Muscle layer of colon (tissue), 2 donors: ENCODE measurements at regions not wholly inside any gene's neighbourhood (a gene's known extent, or its start where the extent isn't known, plus 50 kb on each side); places are given as distances from the start of the nearest gene placed in this dataset.

Experiments
- H3K27ac ChIP-seq: one replicate; pipeline ENCODE4 v1.7.0; 2013; ENCODE audit warnings: low read depth, mild to moderate bottlenecking, low read length, moderate library complexity
- H3K27me3 ChIP-seq, 2 donors: one replicate each; pipeline ENCODE4 v1.7.0; 2013; ENCODE audit warnings: low read length in 2 of 2, mild to moderate bottlenecking in 2 of 2; ENCODE audit not compliant: insufficient read depth in 2 of 2, control insufficient read depth in 1 of 2
- H3K36me3 ChIP-seq: one replicate; pipeline ENCODE4 v1.7.0; 2013; ENCODE audit warnings: mild to moderate bottlenecking, low read length; ENCODE audit not compliant: insufficient read depth
- H3K4me1 ChIP-seq: one replicate; pipeline ENCODE4 v1.7.0; 2013; ENCODE audit warnings: mild to moderate bottlenecking, low read length; ENCODE audit not compliant: insufficient read depth
- H3K4me3 ChIP-seq, 2 donors: one replicate each; pipeline ENCODE4 v1.7.0; 2013; ENCODE audit warnings: low read length in 2 of 2, low read depth in 1 of 2, mild to moderate bottlenecking in 1 of 2, moderate library complexity in 1 of 2
- H3K9ac ChIP-seq: one replicate; pipeline ENCODE4 v1.7.0; 2013; ENCODE audit warnings: low read length
- H3K9me3 ChIP-seq: one replicate; pipeline ENCODE4 v1.7.0; 2013; ENCODE audit warnings: mild to moderate bottlenecking, low read length
- donor health status: abdominal sarcoma.
- donor health status: Adenocarcinoma of cecum.

DNA sequence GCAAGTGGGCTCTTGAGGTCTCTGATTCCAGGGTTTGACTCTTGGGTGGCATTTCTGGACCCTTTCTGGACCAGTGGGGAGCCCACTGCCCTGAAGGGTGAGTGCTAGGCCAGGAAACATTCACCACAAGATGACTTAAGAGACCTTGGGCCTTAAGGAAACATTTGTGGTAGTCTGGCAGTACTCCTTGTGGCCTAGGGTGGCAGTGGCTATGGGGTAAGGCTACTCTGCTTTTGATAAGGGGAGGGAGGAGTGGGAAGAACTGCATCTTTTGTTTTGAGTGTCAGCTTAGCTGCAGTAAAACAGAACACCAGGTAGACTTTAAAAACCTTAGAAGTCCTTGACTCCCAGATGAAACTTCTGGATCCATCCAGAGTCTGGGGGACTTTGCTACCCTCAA is 529.3 kb upstream of the LRRC7 start:
- H3K9me3 ChIP-seq = no peaks in the 10 kb centered on the region

DNA sequence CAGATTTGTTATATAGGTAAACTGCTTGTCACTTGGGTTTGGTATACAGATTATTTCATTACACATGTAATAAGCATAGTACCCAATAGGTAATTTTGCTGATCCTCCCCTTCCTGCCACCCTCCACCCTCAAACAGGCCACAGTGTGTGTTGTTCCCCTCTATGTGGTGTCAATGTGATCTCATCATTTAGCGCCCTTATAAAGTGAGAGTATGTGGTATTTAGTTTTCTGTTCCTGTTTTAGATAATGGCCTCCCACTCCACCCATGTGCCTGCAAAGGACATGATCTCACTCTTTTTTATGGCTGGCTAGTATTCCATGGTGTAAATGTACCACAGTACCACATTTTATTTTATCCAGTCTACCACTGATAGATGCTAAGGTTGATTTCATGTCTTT is 522.1 kb upstream of the LRRC7 start:
- Histone ChIP-seq H3K9me3 (no peaks in the 10 kb centered on the region), H3K27ac (no peak overlapping the region), H3K9ac (no peak overlapping the region), H3K4me1 (no peaks in the 10 kb centered on the region), H3K4me3 (no peak overlapping the region), H3K27me3 (no peaks in the 10 kb centered on the region), H3K36me3 (no peaks in the 10 kb centered on the region)

More for the DNA sequence above, 529.3 kb upstream of the LRRC7 start:
- Histone ChIP-seq H3K4me1 (no peaks in the 10 kb centered on the region), H3K36me3 (no peaks in the 10 kb centered on the region), H3K9ac (no peak overlapping the region), H3K27me3 (no peaks in the 10 kb centered on the region), H3K27ac (no peak overlapping the region), H3K4me3 (no peak overlapping the region)

DNA sequence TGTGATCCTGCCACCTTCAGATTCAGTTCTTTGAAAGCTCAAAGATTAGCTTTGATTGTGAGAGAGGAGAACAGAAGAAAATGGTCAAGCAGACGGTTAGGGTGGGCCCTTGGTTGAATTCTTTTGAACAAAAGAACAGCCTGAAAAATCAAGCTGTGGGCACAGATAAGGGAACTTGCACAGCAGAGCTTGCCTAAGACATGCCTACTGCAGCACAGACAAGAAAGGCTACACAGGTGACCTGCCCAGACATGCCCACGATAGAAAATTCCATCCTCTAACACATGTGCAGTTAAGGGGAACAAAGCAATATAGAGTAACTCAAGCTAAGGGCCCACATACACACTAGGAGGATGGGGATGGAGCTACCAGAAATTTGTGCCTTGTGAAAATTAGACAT is 512.5 kb upstream of the LRRC7 start:
- no peak overlapping the region for H3K4me3 ChIP-seq
- no peak overlapping the region for H3K27ac ChIP-seq
- no peak overlapping the region for H3K9ac ChIP-seq
- no peaks in the 10 kb centered on the region for H3K4me1 ChIP-seq
- no peaks in the 10 kb centered on the region for H3K27me3 ChIP-seq
- no peaks in the 10 kb centered on the region for H3K36me3 ChIP-seq
- H3K9me3 ChIP-seq = no peaks in the 10 kb centered on the region

DNA sequence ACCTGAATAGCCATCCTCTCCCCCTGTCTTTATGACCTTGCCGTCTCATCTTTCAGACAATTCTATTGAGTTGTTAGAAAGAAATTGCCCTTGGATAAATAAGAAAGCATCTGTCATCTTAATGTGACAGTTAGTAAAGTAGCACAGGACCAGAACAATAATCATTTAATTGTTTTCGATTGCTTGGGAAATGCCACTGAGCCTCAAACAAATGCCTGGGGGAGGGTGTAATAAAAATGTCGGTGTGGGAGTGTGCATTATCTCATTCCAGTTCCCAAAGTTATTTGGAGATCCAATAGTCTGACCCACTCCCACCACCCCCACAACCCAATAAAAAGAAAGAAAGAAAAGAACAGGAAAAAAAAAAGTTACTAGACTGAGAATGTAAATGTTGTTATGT is 509.3 kb upstream of the LRRC7 start:
- Histone ChIP-seq H3K27me3 (no peaks in the 10 kb centered on the region), H3K36me3 (no peaks in the 10 kb centered on the region), H3K4me1 (no peaks in the 10 kb centered on the region), H3K9me3 (no peaks in the 10 kb centered on the region), H3K9ac (no peak overlapping the region), H3K27ac (no peak overlapping the region), H3K4me3 (no peak overlapping the region)

DNA sequence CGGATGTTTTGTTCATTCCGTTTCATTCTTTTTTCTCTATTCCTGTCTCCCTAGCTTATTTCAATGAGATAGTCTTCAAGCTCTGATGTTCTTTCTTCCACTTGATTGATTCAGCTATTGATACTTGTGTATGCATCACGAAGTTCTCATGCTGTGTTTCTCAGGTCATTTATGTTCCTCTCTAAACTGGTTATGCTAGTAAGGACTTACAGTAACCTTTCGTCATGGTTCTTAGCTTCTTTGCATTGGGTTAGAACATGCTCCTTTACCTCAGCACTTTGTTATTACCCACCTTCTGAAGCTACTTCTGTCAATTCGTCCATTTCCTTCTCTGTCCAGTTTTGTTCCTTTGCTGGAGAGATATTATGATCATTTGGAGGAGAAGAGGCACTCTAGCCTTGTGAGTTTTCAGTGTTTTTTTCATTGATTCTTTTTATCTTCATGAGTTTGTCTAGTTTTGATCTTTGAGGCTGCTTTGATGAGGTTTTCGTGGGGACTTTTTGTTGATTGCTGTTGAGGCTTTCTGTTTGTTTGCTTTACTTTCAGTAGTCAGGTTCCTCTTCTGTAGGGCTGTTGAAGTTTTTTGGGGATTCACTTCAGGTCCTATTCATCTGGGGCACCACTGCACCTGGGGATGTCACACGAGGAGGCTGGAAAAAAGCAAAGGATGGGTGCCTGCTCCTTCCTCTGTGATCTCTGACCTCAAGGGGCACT is 496.9 kb upstream of the LRRC7 start:
- no peak overlapping the region for H3K9ac ChIP-seq
- H3K9me3 ChIP-seq = no peaks in the 10 kb centered on the region
- no peaks in the 10 kb centered on the region for H3K27me3 ChIP-seq
- no peak overlapping the region for H3K27ac ChIP-seq
- H3K4me1 ChIP-seq = no peaks in the 10 kb centered on the region
- no peak overlapping the region for H3K4me3 ChIP-seq
- no peaks in the 10 kb centered on the region for H3K36me3 ChIP-seq

DNA sequence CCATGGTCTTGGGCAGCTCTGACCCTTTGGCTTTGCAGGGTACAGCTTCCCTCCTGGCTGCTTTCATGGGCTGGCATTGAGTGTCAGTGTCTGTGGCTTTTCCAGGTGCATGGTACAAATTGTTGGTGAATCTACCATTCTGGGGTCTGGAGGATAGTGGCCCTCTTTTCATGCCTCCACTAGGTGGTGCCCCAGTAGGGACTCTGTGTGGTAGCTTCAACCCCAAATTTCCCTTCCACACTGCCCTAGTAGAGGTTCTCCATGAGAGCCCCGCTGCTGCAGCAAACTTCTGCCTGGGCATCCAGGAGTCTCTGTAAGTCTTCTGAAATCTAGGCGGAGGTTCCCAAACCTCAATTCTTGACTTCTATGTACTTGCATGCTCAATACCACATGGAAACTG is 494.5 kb upstream of the LRRC7 start:
- no peaks in the 10 kb centered on the region for H3K4me1 ChIP-seq
- no peak overlapping the region for H3K9ac ChIP-seq
- no peak overlapping the region for H3K4me3 ChIP-seq
- no peaks in the 10 kb centered on the region for H3K27me3 ChIP-seq
- no peaks in the 10 kb centered on the region for H3K9me3 ChIP-seq
- no peak overlapping the region for H3K27ac ChIP-seq
- no peaks in the 10 kb centered on the region for H3K36me3 ChIP-seq

DNA sequence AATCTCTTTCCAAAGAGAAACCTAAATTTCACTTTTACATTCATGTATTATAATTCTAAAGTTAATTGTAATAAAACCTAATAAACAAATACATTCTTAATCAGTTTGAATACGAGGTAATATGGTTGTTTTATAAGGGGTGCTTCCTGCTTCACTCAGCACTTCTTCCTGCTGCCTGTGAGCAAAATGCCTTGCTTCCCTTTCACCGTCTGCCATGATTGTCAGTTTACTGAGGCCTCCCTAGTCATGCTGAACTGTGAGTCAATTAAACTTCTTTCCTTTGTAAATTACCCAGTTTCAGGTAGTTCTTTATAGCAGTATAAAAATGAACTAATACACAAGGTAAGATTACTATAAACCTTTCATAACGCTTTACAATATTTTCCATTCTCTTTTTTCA is 491.1 kb upstream of the LRRC7 start:
- H3K36me3 ChIP-seq = no peaks in the 10 kb centered on the region
- H3K4me3 ChIP-seq = no peak overlapping the region
- H3K4me1 ChIP-seq = no peaks in the 10 kb centered on the region
- no peaks in the 10 kb centered on the region for H3K9me3 ChIP-seq
- no peaks in the 10 kb centered on the region for H3K27me3 ChIP-seq
- H3K9ac ChIP-seq = no peak overlapping the region
- no peak overlapping the region for H3K27ac ChIP-seq

DNA sequence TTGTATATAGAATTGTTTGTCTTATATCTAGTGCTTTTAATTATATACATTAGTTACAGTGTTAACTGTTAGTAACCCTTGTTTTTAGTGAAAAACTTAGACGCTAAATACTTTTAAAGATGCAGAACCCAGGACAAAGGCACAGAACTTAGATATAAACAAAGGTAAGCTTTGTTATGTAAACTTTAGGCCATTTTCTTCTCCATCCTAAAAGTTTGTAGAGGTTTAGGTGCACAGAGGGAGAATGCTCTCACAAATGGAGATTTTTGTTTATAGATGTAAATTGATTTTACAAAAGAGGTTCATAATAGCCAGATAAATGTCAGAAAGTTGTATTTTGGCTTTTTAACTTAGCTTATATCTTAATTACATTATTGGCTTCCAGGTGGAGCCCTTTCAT is 490.5 kb upstream of the LRRC7 start:
- Histone ChIP-seq H3K9me3 (no peaks in the 10 kb centered on the region), H3K4me1 (no peaks in the 10 kb centered on the region), H3K27ac (no peak overlapping the region), H3K27me3 (no peaks in the 10 kb centered on the region), H3K4me3 (no peak overlapping the region), H3K9ac (no peak overlapping the region), H3K36me3 (no peaks in the 10 kb centered on the region)

DNA sequence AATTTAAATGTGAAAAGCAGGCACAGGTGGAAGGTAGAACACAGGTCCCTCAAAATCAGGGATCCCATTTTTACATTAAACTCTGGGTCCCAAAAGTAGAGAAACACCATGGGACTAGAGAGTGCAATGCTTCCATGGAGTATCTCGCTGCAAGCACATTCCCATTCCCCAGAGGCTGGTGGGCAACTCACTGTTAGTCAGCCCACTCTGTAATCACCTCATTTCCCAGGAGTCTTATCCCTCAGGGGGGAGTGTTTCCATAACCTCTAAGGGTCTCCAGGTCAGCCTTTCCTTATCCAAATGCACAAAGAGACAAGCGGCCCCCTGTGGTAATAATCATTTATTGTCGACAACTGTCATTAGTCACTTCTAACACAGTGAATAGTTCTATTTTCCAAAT is 490.1 kb upstream of the LRRC7 start:
- no peak overlapping the region for H3K9ac ChIP-seq
- no peak overlapping the region for H3K4me3 ChIP-seq
- no peaks in the 10 kb centered on the region for H3K27me3 ChIP-seq
- no peaks in the 10 kb centered on the region for H3K36me3 ChIP-seq
- no peak overlapping the region for H3K27ac ChIP-seq
- H3K4me1 ChIP-seq = no peaks in the 10 kb centered on the region
- no peaks in the 10 kb centered on the region for H3K9me3 ChIP-seq

DNA sequence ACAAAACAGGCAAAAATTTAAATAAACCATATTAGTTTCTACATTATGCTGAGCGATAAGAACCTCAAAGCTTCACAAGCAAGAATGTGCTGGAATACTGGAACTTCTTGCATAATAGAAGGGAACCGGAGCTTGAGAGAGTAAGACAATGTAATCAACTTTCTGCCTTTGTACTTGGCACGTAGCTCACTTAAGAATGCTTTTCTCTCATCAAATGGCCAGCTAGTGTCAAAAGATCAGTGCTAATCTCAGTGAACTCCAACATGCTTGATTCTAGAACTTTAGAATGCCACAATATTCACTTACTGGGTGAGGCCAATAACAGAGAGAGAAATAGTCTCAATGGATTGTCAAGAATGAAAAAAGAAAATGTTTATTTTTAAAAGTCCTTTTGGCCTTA is 486.1 kb upstream of the LRRC7 start:
- Histone ChIP-seq H3K9me3 (no peaks in the 10 kb centered on the region), H3K9ac (no peak overlapping the region), H3K4me1 (no peaks in the 10 kb centered on the region), H3K36me3 (no peaks in the 10 kb centered on the region), H3K4me3 (no peak overlapping the region), H3K27ac (no peak overlapping the region), H3K27me3 (no peaks in the 10 kb centered on the region)

DNA sequence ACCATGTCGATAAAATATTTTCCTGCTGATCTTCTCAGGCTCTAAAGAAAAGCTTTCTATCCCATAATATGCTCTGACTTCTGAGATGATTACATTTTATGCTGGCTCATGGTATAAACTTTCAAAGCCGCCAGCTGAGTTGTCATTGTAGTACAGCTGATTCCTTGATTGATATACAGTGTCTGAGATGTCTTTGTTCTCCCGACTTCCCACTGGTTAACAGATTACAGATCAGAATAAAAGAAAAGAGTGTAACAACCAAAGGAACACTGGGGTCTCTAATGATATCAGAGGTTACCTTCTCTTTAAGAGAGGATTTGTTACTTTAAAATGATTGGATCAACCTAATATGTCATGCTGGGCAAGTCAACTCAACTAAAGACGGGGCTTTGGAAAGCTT is 485.4 kb upstream of the LRRC7 start:
- H3K9me3 ChIP-seq = no peaks in the 10 kb centered on the region
- no peak overlapping the region for H3K9ac ChIP-seq
- no peak overlapping the region for H3K27ac ChIP-seq
- H3K4me1 ChIP-seq = no peaks in the 10 kb centered on the region
- no peaks in the 10 kb centered on the region for H3K27me3 ChIP-seq
- no peak overlapping the region for H3K4me3 ChIP-seq
- H3K36me3 ChIP-seq = no peaks in the 10 kb centered on the region

DNA sequence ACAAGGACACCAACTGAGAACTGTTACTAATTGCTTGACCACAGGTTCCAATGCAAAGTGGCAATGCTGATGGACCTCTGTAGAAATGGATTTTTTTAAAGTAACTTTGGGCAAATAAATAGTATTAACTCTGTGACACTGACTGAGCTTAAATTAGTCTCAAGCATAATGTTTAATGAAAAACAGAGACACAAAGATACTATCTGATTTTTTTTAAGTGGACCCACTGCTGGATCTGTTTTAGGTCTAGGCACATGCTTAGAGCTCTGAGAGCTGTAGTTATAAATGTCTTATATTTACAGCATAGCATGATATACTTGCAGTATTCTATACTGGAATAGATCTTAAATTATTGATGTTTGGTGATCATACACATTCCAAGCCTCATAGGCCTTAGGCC is 481.6 kb upstream of the LRRC7 start:
- Histone ChIP-seq H3K9me3 (no peaks in the 10 kb centered on the region), H3K4me1 (no peaks in the 10 kb centered on the region), H3K27me3 (no peaks in the 10 kb centered on the region), H3K27ac (no peak overlapping the region), H3K9ac (no peak overlapping the region), H3K4me3 (no peak overlapping the region), H3K36me3 (no peaks in the 10 kb centered on the region)
